WTC11 (cell line): ENCODE measurements at regions not wholly inside any gene's neighbourhood (a gene's known extent, or its start where the extent isn't known, plus 50 kb on each side); places are given as distances from the start of the nearest gene placed in this dataset.

ENCODE experiments used
- AFF4 ChIP-seq: sonication (generic); formaldehyde crosslinking; IDR thresholded peaks from 2 replicates; pipeline ENCODE4 v1.8.1; 2023; ENCODE audit warnings: mild to moderate bottlenecking, missing genetic modification reagents, borderline replicate concordance
- ATF2 ChIP-seq: sonication (generic); formaldehyde crosslinking; IDR thresholded peaks from 2 replicates; pipeline ENCODE4 v1.8.1; 2022; ENCODE audit warnings: low read depth, missing genetic modification reagents, borderline replicate concordance
- ATF3 ChIP-seq: sonication (generic); formaldehyde crosslinking; conservative IDR thresholded peaks from 2 replicates; pipeline ENCODE4 v1.8.1; 2022; ENCODE audit warnings: mild to moderate bottlenecking, missing genetic modification reagents
- CREB1 ChIP-seq: sonication (generic); formaldehyde crosslinking; IDR thresholded peaks from 2 replicates; pipeline ENCODE4 v1.8.0; 2023; ENCODE audit warnings: mild to moderate bottlenecking, missing genetic modification reagents
- CTCF ChIP-seq: fragments of 200-600 bp; IDR thresholded peaks from 2 replicates; pipeline ENCODE4 v1.8.0; 2022; ENCODE audit warnings: antibody characterized with exemption
- ESRRA ChIP-seq: sonication (generic); formaldehyde crosslinking; IDR thresholded peaks from 2 replicates; pipeline ENCODE4 v1.8.1; 2022; ENCODE audit warnings: mild to moderate bottlenecking, missing genetic modification reagents, borderline replicate concordance
- MYBL2 ChIP-seq: sonication (generic); formaldehyde crosslinking; IDR thresholded peaks from 2 replicates; pipeline ENCODE4 v1.8.1; 2023; ENCODE audit warnings: mild to moderate bottlenecking, moderate library complexity, missing genetic modification reagents
- PRDM15 ChIP-seq: sonication (generic); formaldehyde crosslinking; IDR thresholded peaks from 2 replicates; pipeline ENCODE4 v1.8.0; 2022; ENCODE audit warnings: missing genetic modification reagents
- SP1 ChIP-seq: sonication (generic); formaldehyde crosslinking; conservative IDR thresholded peaks from 2 replicates; pipeline ENCODE4 v1.8.1; 2022; ENCODE audit warnings: missing genetic modification reagents
- TEAD1 ChIP-seq: sonication (generic); formaldehyde crosslinking; IDR thresholded peaks from 2 replicates; pipeline ENCODE4 v1.8.0; 2022; ENCODE audit warnings: mild to moderate bottlenecking, missing genetic modification reagents
- ZNF512 ChIP-seq: sonication (generic); formaldehyde crosslinking; IDR thresholded peaks from 2 replicates; pipeline ENCODE4 v1.8.1; 2022; ENCODE audit warnings: missing genetic modification reagents, borderline replicate concordance
- ZSCAN18 ChIP-seq: fragments of 250-450 bp; sonication (Bioruptor Pico); IDR thresholded peaks from 2 replicates; pipeline ENCODE4 v2.1.2; 2022; ENCODE audit warnings: mild to moderate bottlenecking, moderate library complexity

- TF ChIP-seq CREB1 (CRISPR knock-in tag) (no peak), PRDM15 (CRISPR knock-in tag) (no peak), CTCF (no peak), TEAD1 (CRISPR knock-in tag) (no peak), ZSCAN18 (CRISPR knock-in tag) (no peak), ZNF512 (CRISPR knock-in tag) (no peak), ESRRA (no peak), MYBL2 (no peak), ATF2 (CRISPR knock-in tag) (no peak), SP1 (CRISPR knock-in tag) (no peak), AFF4 (CRISPR knock-in tag) (no peak), ATF3 (CRISPR knock-in tag) (no peak)
Measured at GRCh38 chr2:44056947-44057346, 61.2 kb upstream of the LRPPRC start.
